ENCODE measurements at regions not wholly inside any gene's neighbourhood (a gene's known extent, or its start where the extent isn't known, plus 50 kb on each side); places are given as distances from the start of the nearest gene placed in this dataset.

DNA sequence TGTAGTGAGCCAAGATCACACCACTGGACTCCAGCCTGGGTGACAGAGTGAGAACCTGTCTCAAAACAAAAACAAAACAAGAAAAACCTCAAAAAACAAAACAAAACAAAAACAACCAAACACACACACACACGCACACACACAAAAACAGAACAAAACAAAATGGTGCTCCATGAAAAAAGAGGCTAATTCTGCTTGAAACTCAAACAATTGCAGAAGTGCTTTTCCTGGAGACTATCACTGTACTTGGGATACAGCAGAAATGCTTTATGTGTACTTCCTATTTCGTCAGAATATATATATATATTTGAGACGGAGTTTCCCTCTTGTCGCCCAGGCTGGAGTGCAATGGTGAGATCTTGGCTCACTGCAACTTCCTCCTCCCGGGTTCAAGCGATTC is 49.9 kb upstream of the HSPA9 start:
- DNase-seq (ENCODE audit: low read depth) = no peak
- TF ChIP-seq, protein P1, sequence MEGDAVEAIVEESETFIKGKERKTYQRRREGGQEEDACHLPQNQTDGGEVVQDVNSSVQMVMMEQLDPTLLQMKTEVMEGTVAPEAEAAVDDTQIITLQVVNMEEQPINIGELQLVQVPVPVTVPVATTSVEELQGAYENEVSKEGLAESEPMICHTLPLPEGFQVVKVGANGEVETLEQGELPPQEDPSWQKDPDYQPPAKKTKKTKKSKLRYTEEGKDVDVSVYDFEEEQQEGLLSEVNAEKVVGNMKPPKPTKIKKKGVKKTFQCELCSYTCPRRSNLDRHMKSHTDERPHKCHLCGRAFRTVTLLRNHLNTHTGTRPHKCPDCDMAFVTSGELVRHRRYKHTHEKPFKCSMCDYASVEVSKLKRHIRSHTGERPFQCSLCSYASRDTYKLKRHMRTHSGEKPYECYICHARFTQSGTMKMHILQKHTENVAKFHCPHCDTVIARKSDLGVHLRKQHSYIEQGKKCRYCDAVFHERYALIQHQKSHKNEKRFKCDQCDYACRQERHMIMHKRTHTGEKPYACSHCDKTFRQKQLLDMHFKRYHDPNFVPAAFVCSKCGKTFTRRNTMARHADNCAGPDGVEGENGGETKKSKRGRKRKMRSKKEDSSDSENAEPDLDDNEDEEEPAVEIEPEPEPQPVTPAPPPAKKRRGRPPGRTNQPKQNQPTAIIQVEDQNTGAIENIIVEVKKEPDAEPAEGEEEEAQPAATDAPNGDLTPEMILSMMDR (IDR thresholded peaks at IDR 0.05; ENCODE audit: insufficient read depth, low read depth, low read length) = no peak
- no peak overlapping the region for H3K4me3 ChIP-seq (ENCODE audit: low read depth, low read length)

Data from fibroblast of villous mesenchyme (primary cell).